Activated T-helper 1 cell treated with Interleukin-2 at 50 U/mL for 16 hours (primary cell): ENCODE measurements at regions not wholly inside any gene's neighbourhood (a gene's known extent, or its start where the extent isn't known, plus 50 kb on each side); places are given as distances from the start of the nearest gene placed in this dataset.
"Not testable (repeated sequence)": the region's sequence is repeated elsewhere in the genome, so short reads cannot be mapped to it uniquely, and the experiment has no call there.

Experiments used
- DNase-seq: peaks from one replicate; pipeline ENCODE4 v3.0.0-alpha.2; 2020; ENCODE audit warnings: low read depth

GRCh38 chr5:56686337-56687195 is 128.8 kb upstream of the MAP3K1 start:
- DNase-seq: no peak

- no peak for DNase-seq
These were observed 129.7 kb upstream of the MAP3K1 start for GRCh38 chr5:56685503-56686217.

- no peak for DNase-seq
These were observed 131.2 kb upstream of the MAP3K1 start for GRCh38 chr5:56684159-56684558.

- no peak for DNase-seq
These were observed 131.6 kb upstream of the MAP3K1 start for GRCh38 chr5:56683733-56684132.

- no peak for DNase-seq
These were observed 132.1 kb upstream of the MAP3K1 start for GRCh38 chr5:56683281-56683680.

- no peak for DNase-seq
These were observed 134.0 kb upstream of the MAP3K1 start for GRCh38 chr5:56681346-56681745.

GRCh38 chr5:56680731-56681130 is 134.6 kb upstream of the MAP3K1 start:
- DNase-seq: no peak

- DNase-seq: no peak
These were observed 137.6 kb upstream of the MAP3K1 start for GRCh38 chr5:56677690-56678305.

- DNase-seq: no peak
These were observed 139.1 kb upstream of the MAP3K1 start for GRCh38 chr5:56676091-56676768.

GRCh38 chr5:56674441-56674840 is 140.9 kb upstream of the MAP3K1 start:
- no peak for DNase-seq

- DNase-seq: no peak
These were observed 142.2 kb upstream of the MAP3K1 start for GRCh38 chr5:56673171-56673570.

GRCh38 chr5:56671571-56671970 is 143.8 kb upstream of the MAP3K1 start:
- DNase-seq: no peak

- DNase-seq: no peak
These were observed 144.4 kb upstream of the MAP3K1 start for GRCh38 chr5:56670916-56671315.

- DNase-seq: no peak
These were observed 145.5 kb upstream of the MAP3K1 start for GRCh38 chr5:56669534-56670483.

GRCh38 chr5:56668996-56669395 is 146.4 kb upstream of the MAP3K1 start:
- DNase-seq: no peak

- no peak for DNase-seq
These were observed 147.7 kb upstream of the MAP3K1 start for GRCh38 chr5:56667692-56668091.

- DNase-seq: no peak
These were observed 148.4 kb upstream of the MAP3K1 start for GRCh38 chr5:56666901-56667300.

GRCh38 chr5:56665117-56665516 is 150.2 kb upstream of the MAP3K1 start:
- DNase-seq: not testable (repeated sequence)

- DNase-seq: no peak
These were observed 151.3 kb upstream of the MAP3K1 start for GRCh38 chr5:56664025-56664424.

GRCh38 chr5:56663523-56663922 is 151.8 kb upstream of the MAP3K1 start:
- DNase-seq: no peak

- DNase-seq: no peak
These were observed 152.5 kb upstream of the MAP3K1 start for GRCh38 chr5:56662893-56663292.
